Stimulated activated CD8-positive, alpha-beta memory T cell treated with anti-CD3 and anti-CD28 coated beads, Interleukin-15, amount 100 ng/mL, for 1 hour (primary cell): ENCODE measurements at regions not wholly inside any gene's neighbourhood (a gene's known extent, or its start where the extent isn't known, plus 50 kb on each side); places are given as distances from the start of the nearest gene placed in this dataset.
"Not testable (repeated sequence)": the region's sequence is repeated elsewhere in the genome, so short reads cannot be mapped to it uniquely, and the experiment has no call there.

ENCODE experiments used
- DNase-seq: peaks from one replicate; pipeline ENCODE4 v3.0.0-alpha.2; 2020; ENCODE audit warnings: low read depth

GRCh38 chr14:100421756-100422470 lies 98.8 kb downstream of the SLC25A47 start:
- no peak for DNase-seq

- DNase-seq: no peak
These were observed 99.6 kb downstream of the SLC25A47 start for GRCh38 chr14:100422556-100423316.

DNA sequence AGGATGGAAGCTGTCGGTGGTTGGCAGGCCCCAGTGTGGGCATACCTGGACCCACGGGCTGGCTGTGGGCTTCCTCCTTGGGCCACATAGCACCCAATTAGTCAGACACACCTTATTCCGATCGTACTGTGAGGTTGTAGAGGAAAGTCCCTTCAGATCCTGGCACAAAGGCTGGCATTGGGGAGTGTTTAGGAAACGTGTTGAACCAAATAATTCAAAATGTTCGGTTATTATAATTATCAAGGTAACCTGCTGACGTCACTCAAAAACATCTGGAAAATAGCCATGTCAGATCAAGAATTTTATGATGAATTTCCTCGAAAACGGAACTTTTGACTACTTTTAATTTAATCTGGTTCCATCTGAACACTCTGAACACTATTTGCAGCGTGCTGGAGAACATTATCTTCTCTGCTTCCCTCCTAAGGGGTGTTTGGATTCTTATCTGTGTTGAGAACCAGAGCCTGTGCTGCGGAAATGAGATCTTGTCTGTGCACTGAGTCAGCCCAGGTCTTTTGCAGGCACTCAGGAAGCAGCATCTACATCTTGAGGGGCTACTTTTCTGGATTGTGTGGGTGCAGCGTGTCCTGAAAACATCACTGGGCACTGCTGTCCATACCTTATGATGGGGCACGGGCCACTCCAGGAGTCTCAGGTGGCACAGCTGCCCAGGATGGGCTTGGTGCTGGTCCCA lies 100.3 kb downstream of the SLC25A47 start:
- no peak for DNase-seq

DNA sequence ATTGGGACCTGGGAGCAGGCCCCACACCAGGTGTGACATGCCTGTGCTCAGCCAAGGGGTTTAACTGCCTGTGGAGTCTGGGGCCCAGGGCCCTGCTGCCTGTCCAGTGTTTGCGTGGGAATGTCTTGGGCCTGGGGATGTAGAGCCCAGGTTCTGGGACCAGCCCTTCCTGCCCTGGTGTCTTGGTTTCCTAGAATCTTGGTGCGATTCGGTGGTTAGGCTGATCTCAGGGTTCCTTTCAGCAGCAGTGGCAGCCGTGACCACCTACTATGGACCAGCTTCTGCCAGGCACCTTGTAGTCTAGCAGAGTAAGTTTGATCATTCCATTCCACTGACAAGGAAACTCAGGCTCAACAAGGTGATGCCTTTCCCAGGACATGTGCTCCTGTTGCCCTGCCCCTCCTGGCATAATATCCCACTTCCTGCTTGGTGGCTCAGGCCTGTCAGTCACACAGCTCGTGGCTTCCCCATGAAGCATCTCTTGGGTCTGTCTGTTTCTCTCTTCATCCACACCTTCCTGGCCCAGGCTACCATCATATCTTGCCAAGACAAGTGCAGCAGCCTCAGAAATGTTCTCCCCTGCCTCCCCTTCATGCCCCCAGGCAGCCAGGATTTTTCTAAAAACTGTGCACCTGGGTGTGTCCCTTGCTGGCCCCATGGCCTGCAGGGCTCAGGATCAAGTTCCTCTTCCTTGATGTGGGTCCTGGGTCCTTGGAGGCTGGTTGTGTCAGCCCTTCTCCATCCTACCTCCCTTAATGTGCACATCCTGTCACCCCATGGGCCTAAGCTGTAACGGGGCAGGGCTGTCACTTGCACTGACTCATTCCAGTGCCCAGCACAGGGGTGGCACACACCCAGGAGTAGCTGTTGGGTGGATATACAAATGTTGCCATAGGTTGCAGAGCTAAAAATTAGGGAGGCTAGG lies 101.6 kb downstream of the SLC25A47 start:
- DNase-seq: no peak

GRCh38 chr14:100425429-100425827 lies 102.3 kb downstream of the SLC25A47 start:
- no peak for DNase-seq

DNA sequence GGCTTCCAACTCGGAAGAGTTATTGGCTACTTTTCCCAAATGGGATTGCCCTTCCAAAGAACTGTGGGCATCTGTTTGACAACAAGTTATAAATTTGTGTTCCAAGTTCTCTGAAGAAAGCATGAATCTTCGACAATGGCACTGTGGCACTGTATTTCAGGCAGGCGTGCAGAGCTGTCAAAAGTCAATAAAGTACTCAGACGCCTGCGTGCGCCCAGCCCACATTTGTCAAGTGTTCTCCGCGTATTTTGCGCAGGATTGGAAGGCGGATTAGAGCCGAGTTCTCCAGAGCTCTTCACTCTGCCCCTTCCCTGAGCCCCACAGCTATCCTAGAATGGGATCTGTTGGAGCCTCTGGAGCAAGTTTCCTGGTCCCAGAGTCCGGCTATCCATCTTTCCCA lies 103.2 kb downstream of the SLC25A47 start:
- DNase-seq: no peak

GRCh38 chr14:100427166-100427565 lies 104.0 kb downstream of the SLC25A47 start:
- no peak for DNase-seq

GRCh38 chr14:100428727-100429126 lies 105.6 kb downstream of the SLC25A47 start:
- no peak for DNase-seq

- DNase-seq: no peak
These were observed 106.4 kb downstream of the SLC25A47 start for GRCh38 chr14:100429537-100429936.

DNA sequence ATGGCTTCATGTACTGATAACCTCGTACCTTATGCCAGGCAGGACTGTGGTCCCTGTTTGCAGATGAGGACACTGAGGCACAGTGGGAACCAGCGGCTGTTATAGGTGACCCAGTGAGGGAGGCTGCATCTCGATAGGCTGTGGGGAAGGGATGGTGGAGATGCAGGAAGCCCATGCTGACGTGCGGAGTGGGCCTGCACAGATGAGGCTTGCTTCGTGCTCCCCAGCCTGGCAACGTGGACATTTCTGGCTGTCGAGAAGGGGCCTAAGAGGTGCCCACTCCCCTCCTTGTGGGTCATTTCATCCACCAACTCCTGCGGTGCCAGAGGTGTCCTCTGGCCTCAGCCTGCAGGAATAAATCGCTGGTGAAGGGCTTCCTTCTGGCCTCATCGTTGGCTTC lies 107.4 kb downstream of the SLC25A47 start:
- no peak for DNase-seq

GRCh38 chr14:100431461-100431860 lies 108.3 kb downstream of the SLC25A47 start:
- not testable (repeated sequence) for DNase-seq

- DNase-seq: no peak
These were observed 109.7 kb downstream of the SLC25A47 start for GRCh38 chr14:100432652-100433427.

- no peak for DNase-seq
These were observed 110.3 kb downstream of the SLC25A47 start for GRCh38 chr14:100433428-100433814.

DNA sequence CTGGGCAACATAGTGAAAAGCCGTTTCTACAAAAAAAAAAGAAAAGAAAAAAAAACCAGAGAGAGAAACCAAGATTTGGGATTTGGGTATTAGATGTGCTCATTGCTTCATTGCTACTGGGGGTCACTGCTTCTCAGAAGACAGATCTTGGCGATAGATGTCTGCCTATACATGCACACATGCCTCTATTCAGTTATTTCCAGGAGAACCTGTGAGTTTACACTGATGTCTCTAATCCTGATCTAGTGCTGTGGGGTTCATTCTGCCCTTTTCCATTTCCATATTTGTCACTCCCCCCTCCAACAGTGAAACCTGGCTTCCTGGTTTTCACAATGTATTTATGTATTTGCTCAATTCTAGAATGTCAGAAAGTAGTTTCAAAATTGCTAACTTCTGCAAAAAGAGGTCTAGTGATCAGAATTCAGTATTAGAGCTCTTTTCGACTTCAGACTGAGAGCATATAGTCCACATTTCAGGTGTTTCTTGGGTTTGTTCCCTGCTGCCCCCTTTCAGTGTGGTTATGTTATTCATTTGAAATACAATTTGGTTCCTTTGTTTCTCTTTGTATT lies 111.0 kb downstream of the SLC25A47 start:
- DNase-seq: no peak

DNA sequence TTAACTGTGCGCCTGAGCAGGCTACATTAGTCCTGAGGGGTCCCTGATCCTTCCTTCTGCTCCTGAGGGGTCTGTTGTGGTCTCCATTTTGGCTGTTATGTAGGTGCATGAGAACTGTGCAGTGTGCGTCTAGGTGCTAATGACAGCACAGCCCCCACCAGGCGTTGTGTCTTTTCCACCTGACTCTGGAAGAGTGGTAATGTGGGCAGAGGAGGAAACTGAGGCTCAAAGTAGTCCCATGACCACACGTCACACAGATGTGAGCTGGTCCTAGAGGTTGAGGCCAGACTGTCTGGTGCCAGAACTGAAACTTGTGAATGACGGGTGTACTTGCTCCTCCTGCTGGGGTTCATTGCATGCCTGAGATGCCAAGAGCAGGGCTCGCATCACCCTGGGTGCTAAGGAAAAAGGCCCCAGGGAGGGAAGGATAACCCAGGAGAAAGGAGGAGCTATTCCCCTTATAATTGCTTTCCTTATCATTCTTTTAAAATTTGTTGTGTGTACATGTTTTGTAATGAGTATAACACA lies 111.8 kb downstream of the SLC25A47 start:
- no peak for DNase-seq

GRCh38 chr14:100435459-100435858 lies 112.3 kb downstream of the SLC25A47 start:
- no peak for DNase-seq

GRCh38 chr14:100436745-100437406 lies 113.7 kb downstream of the SLC25A47 start:
- no peak for DNase-seq

- DNase-seq: no peak
These were observed 115.1 kb downstream of the SLC25A47 start for GRCh38 chr14:100438271-100438670.

DNA sequence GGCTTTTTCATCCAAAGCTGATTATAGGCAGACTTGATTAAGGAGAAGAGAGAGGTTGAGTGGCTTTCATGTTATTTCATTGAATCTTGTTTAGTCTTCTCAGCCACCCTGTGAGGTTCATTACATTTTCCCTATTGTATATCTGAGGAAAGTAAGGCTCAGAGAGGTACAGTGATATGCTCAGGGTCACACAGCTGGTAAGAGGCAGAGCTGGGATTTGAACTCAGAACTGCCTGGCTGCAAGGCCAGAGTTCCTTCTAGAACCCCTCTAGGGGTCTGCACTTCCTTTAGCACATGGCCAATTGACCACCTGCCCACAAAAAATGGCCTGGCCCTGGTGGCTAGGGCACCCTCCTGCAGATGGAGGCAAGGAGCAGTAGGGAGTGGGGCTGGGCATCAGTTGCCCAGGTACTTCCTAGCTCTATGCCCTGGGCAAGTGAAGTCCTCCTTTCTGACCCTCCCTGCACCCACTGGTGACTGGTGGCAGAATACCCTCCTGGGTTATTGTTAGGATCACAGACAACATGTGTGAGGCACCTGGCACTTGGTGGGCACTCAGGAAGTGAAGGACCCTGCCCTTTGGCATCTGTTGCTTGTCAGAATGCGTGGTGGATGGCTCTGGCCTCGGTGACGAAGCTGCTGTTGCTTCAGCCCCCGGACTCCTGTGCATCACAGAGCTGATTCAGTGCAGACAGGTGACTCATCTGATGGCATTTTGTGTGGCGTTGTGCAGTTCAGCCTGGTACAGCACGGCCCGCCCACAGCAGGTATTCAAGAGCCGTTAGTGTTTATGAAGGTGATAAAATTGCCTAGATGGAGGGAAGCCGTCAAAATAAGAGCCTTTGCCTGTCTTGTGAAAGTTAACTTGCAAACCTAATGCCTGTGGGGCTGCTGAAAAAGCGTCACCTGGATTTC lies 115.8 kb downstream of the SLC25A47 start:
- DNase-seq: no peak
